Adrenal gland (tissue), 9 donors: ENCODE measurements at regions not wholly inside any gene's neighbourhood (a gene's known extent, or its start where the extent isn't known, plus 50 kb on each side); places are given as distances from the start of the nearest gene placed in this dataset.
"Not testable (repeated sequence)": the region's sequence is repeated elsewhere in the genome, so short reads cannot be mapped to it uniquely, and the experiment has no call there.

ENCODE experiments used
- DNase-seq, 7 donors: peaks; one replicate each; pipeline ENCODE4 v3.0.0-alpha.2; 2019 to 2020
- H3K27ac ChIP-seq, 5 donors: fragments of 200-600 bp; sonication (generic) in 4 of 5; 1 replicate in 3 of 5; 2 replicates in 2 of 5; pipeline versions ENCODE4 v1.5.1 to v1.8.0; 2016 to 2020; ENCODE audit warnings: mild to moderate bottlenecking in 1 of 5
- H3K27me3 ChIP-seq: fragments of 200-600 bp; 2 replicates; pipeline ENCODE4 v1.8.0; 2021
- H3K36me3 ChIP-seq, 2 donors: fragments of 200-600 bp; replicated peaks in 1 of 2; 1 replicate in 1 of 2; 2 replicates in 1 of 2; pipeline versions ENCODE4 v1.5.1 to v1.8.0; 2018 to 2022
- H3K4me1 ChIP-seq, 2 donors: fragments of 200-600 bp; replicated peaks in 1 of 2; 1 replicate in 1 of 2; 2 replicates in 1 of 2; pipeline versions ENCODE4 v1.5.1 to v1.8.0; 2018 to 2021
- H3K4me3 ChIP-seq, 4 donors: fragments of 200-600 bp; sonication (generic) in 3 of 4; one replicate each; pipeline ENCODE4 v1.5.1; 2016 to 2018
- H3K9me3 ChIP-seq, 3 donors: fragments of 200-600 bp; sonication (generic) in 1 of 3; replicated peaks in 1 of 3; 1 replicate in 2 of 3; 2 replicates in 1 of 3; pipeline versions ENCODE4 v1.5.1 to v1.8.0; 2016 to 2021
- POLR2A ChIP-seq, 2 donors: fragments of 450-650 bp; IDR thresholded peaks; one replicate each; pipeline ENCODE4 v1.6.1; 2017; ENCODE audit warnings: antibody characterized with exemption in 2 of 2, mild to moderate bottlenecking in 2 of 2, moderate library complexity in 1 of 2
- WGBS, 4 donors: extraction: QIAGEN DNeasy Blood & Tissue Kit in 2 of 4; methylation state at CpG; one replicate each; pipeline versions ENCODE4 v1.1.5 to v1.1.7; 2013 to 2017; 5-methylcytosine and 5-hydroxymethylcytosine counted together
- intact Hi-C, 2 donors: fragments of 100-400 bp; cut with DNase I; formaldehyde crosslinking; loops; one replicate each; pipeline versions ENCODE4 v1.14.1 to v1.15.0; 2022 to 2023
- TF ChIP-seq, protein P1 (sequence below), 6 experiments: fragments of 450-650 bp in 4 of 6; fragments of 200-600 bp in 2 of 6; sonication (generic) in 1 of 6; IDR thresholded peaks; 1 replicate in 5 of 6; 2 replicates in 1 of 6; pipeline versions ENCODE4 v1.5.1 to v1.8.0; 2016 to 2021; ENCODE audit warnings: antibody characterized with exemption in 6 of 6, mild to moderate bottlenecking in 2 of 6, moderate library complexity in 1 of 6
- donor health status: healthy with polysubstance abuse.
- donor health status: Bipolar disorder and iron deficiency.
- donor health status: DM: yes; HTN: yes; CAD: no.
- donor health status: DM: no; HTN: no; CAD: no.
- donor health status: DM: no; HTN: no; CAD: no.

DNA sequence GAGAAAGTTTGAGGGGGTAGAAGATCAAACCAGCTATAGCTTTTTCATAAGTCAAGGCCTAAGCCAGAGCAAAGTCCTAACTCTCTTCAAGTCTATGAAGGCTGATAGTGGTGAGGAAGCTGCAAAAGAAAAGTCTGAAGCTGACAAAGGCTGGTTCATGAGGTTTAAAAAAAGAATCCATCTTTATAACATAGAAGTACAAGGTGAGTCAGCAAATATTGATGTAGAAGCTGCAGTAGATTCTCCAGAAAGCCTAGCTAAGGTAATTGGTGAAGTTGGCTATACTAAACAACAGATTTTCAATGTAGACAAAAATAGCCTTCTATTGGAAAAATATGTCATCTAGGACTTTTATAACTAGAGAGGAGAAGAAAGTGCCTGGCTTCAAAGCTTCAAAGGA lies 141.4 kb upstream of the ZNF521 start:
- Histone ChIP-seq H3K4me3 (no peak overlapping the region), H3K27me3 (no peaks in the 10 kb centered on the region), H3K4me1 (no peaks in the 10 kb centered on the region), H3K9me3 (no peaks in the 10 kb centered on the region), H3K36me3 (no peaks in the 10 kb centered on the region), H3K27ac (no peak overlapping the region)
- DNase-seq: no peak
- intact Hi-C loops: loop anchor here in 1 of 2 donors (10.0 kb wide), 1 partner anchor 49 kb away; no protein-coding TSS in a partner anchor
- TF ChIP-seq, protein P1, sequence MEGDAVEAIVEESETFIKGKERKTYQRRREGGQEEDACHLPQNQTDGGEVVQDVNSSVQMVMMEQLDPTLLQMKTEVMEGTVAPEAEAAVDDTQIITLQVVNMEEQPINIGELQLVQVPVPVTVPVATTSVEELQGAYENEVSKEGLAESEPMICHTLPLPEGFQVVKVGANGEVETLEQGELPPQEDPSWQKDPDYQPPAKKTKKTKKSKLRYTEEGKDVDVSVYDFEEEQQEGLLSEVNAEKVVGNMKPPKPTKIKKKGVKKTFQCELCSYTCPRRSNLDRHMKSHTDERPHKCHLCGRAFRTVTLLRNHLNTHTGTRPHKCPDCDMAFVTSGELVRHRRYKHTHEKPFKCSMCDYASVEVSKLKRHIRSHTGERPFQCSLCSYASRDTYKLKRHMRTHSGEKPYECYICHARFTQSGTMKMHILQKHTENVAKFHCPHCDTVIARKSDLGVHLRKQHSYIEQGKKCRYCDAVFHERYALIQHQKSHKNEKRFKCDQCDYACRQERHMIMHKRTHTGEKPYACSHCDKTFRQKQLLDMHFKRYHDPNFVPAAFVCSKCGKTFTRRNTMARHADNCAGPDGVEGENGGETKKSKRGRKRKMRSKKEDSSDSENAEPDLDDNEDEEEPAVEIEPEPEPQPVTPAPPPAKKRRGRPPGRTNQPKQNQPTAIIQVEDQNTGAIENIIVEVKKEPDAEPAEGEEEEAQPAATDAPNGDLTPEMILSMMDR (IDR thresholded peaks at IDR 0.05): no peak
- TF ChIP-seq POLR2A (IDR thresholded peaks at IDR 0.05): no peak

DNA sequence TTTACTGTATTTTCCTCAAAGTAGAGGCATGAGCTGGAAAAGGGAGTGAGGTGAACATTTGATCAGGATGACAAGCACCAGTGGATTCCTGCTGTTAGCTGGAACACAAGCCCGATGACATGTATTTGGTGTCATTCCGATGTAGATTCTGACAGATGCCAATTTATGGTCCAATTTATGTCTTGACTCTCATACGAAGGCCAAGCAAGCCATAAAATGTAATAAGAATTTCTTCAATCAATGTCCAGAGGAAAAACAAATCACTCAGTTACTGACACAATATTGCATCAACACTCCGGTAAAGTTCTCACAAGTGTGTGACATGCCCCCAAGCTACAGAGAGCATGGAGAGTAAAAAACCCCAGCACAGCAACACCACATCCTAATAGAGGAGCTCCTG lies 138.3 kb upstream of the ZNF521 start:
- DNase-seq: no peak
- 79 to 87% (median 81%) methylated on average over 4 of the region's 4 CpGs for WGBS, 4 donors
- intact Hi-C loops: loop anchor here in 1 of 2 donors (10.0 kb wide), 1 partner anchor 46 kb away; no protein-coding TSS in a partner anchor
- TF ChIP-seq, protein P1 (IDR thresholded peaks at IDR 0.05): no peak
- no peak for TF ChIP-seq POLR2A (IDR thresholded peaks at IDR 0.05)
- Histone ChIP-seq H3K4me3 (no peak overlapping the region), H3K36me3 (no peaks in the 10 kb centered on the region), H3K9me3 (no peaks in the 10 kb centered on the region), H3K4me1 (no peaks in the 10 kb centered on the region), H3K27ac (no peak overlapping the region), H3K27me3 (no peaks in the 10 kb centered on the region)

DNA sequence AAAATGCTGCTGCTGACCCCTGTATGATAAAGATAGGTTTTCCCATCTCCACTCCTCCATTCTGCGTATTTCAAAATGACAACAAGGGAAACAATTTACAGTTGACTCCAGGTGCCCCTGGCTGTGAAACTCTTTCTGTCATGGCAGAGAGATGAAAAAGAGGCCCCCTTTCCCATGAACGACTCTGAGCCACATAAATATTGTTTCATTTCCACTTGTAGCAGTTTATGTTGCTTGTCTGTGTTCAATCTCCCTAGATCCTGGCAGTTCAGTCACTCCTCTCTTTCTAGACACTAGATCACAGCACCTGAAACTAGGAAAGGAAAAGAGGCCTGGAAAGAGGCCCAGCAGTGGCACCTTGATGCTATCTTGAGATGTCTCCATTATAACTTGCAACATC lies 121.0 kb upstream of the ZNF521 start:
- 64 to 81% (median 70%) methylated on average over 2 of the region's 2 CpGs for WGBS, 4 donors
- H3K4me1 ChIP-seq: peaks cover 12 to 13% of the 10 kb centered on the region in 2 donors
- no peaks in the 10 kb centered on the region for H3K9me3 ChIP-seq
- no peak overlapping the region for H3K4me3 ChIP-seq
- TF ChIP-seq, protein P1 (IDR thresholded peaks at IDR 0.05): no peak
- no peak for TF ChIP-seq POLR2A (IDR thresholded peaks at IDR 0.05)
- H3K27ac ChIP-seq: no peak overlapping the region
- H3K36me3 ChIP-seq: no peaks in the 10 kb centered on the region
- intact Hi-C loops: no loop called here
- H3K27me3 ChIP-seq: no peaks in the 10 kb centered on the region
- DNase-seq: no peak

DNA sequence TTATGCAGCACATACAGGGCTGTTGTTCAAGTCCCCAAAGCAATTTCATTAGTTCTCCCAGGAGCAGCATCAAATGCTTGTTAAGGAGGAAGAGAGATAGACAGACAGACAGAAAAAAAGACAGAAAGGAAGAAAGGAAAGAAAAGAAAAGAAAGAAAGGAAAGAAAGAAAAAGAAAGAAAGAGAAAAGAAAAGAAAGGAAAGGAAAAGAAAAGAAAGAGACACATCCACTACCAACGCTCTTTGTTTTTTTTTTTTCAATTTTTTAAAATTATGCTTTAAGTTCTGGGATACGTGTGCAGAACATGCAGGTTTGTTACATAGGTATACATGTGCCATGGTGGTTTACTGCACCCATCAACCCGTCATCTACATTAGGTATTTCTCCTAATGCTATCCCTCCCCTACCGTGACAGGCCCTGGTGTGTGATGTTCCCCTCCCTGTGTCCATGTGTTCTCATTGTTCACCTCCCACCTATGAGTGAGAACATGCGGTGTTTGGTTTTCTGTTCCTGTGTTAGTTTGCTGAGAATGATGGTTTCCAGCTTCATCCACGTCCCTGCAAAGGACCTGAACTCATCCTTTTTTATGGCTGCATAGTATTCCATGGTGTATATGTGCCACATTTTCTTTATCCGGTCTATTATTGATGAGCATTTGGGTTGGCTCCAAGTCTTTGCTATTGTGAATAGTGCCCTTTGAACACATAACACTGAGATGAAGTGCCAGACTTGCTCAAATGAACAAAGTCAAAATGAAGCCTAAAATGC lies 119.0 kb upstream of the ZNF521 start:
- H3K4me3 ChIP-seq, intact Hi-C loops, H3K9me3 ChIP-seq, DNase-seq, H3K27me3 ChIP-seq, H3K36me3 ChIP-seq, H3K27ac ChIP-seq: not testable (repeated sequence)
- WGBS, 4 donors: 94 to 97% (median 95%) methylated on average over 7 of the region's 7 CpGs
- peaks cover 20% of the 10 kb centered on the region in 2 donors for H3K4me1 ChIP-seq

DNA sequence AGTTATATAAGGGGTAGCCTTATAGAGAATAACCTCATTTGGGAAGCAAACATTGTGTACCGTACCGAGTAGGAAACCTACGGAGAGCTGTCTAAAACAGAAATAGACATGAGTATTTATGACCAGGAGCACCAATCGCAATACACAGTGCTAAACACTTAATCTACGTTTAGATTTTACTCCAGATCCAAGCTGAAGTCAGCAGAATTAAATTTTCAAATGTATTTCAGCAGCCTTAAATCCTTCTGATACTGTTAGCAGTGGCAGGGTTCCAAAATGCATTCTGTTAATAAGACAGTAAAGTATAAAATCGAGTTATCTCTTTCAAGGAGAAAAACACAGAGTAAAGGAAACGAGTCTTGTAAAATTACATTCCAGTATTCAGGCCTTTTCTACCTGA lies 118.1 kb upstream of the ZNF521 start:
- Histone ChIP-seq H3K27ac (peak overlapping the region in 2 of 5 donors; percentile 19 to 52), H3K9me3 (no peaks in the 10 kb centered on the region), H3K4me1 (peaks cover 20% of the 10 kb centered on the region in 2 donors), H3K4me3 (no peak overlapping the region), H3K27me3 (no peaks in the 10 kb centered on the region), H3K36me3 (no peaks in the 10 kb centered on the region)
- DNase-seq: no peak
- intact Hi-C loops: no loop called here
- no peak for TF ChIP-seq POLR2A (IDR thresholded peaks at IDR 0.05)
- TF ChIP-seq, protein P1 (IDR thresholded peaks at IDR 0.05): no peak
- WGBS, 4 donors: 28 to 30% (median 29%) methylated on average over 7 of the region's 7 CpGs
